ENCODE measurements at regions not wholly inside any gene's neighbourhood (a gene's known extent, or its start where the extent isn't known, plus 50 kb on each side); places are given as distances from the start of the nearest gene placed in this dataset.

- TF ChIP-seq GATA3 (IDR thresholded peaks at IDR 0.05; ENCODE audit: low read depth, low read length): no peak
- no peak for TF ChIP-seq GATA2 (IDR thresholded peaks at IDR 0.05; ENCODE audit: low read depth, low read length)
Measured at GRCh38 chr12:88904705-88905104, 324.4 kb upstream of the KITLG start.
